Fibroblast of skin of right biceps (primary cell): ENCODE measurements at regions not wholly inside any gene's neighbourhood (a gene's known extent, or its start where the extent isn't known, plus 50 kb on each side); places are given as distances from the start of the nearest gene placed in this dataset.

Source experiments
- DNase-seq: peaks from one replicate; pipeline ENCODE4 v3.0.0-alpha.2; 2013

GRCh38 chr7:42987648-42988214 is 55.6 kb downstream of the MRPL32 start:
- DNase-seq, result no peak

GRCh38 chr7:42991024-42991423 is 58.8 kb downstream of the MRPL32 start:
- no peak for DNase-seq

- no peak for DNase-seq
Measured at GRCh38 chr7:42991913-42992591, 59.9 kb downstream of the MRPL32 start.

GRCh38 chr7:42993038-42993437 is 60.9 kb downstream of the MRPL32 start:
- DNase-seq, result no peak

GRCh38 chr7:42994096-42994495 is 61.9 kb downstream of the MRPL32 start:
- no peak for DNase-seq

- DNase-seq, result no peak
Measured at GRCh38 chr7:42997611-42998010, 65.4 kb downstream of the MRPL32 start.

- DNase-seq, result peak; percentile 78
Measured at GRCh38 chr7:43004082-43004481, 71.9 kb downstream of the MRPL32 start.

- DNase-seq, result no peak
Measured at GRCh38 chr7:43006008-43006407, 73.8 kb downstream of the MRPL32 start.

- DNase-seq, result peak; percentile 43
Measured at GRCh38 chr7:43010061-43010460, 77.9 kb downstream of the MRPL32 start.

GRCh38 chr7:43011879-43012278 is 79.7 kb downstream of the MRPL32 start:
- DNase-seq, result no peak

GRCh38 chr7:43014406-43014805 is 82.2 kb downstream of the MRPL32 start:
- no peak for DNase-seq

GRCh38 chr7:43015301-43015700 is 83.1 kb downstream of the MRPL32 start:
- no peak for DNase-seq

GRCh38 chr7:43018446-43018845 is 86.3 kb downstream of the MRPL32 start:
- peak; percentile 47 for DNase-seq

GRCh38 chr7:43021431-43021830 is 89.3 kb downstream of the MRPL32 start:
- peak; percentile 51 for DNase-seq

- no peak for DNase-seq
Measured at GRCh38 chr7:43022008-43022407, 89.8 kb downstream of the MRPL32 start.

- DNase-seq, result no peak
Measured at GRCh38 chr7:43033369-43033768, 79.1 kb upstream of the HECW1 start.

- no peak for DNase-seq
Measured at GRCh38 chr7:43034535-43035002, 77.9 kb upstream of the HECW1 start.

- no peak for DNase-seq
Measured at GRCh38 chr7:43037531-43037930, 74.9 kb upstream of the HECW1 start.

GRCh38 chr7:43038254-43038653 is 74.2 kb upstream of the HECW1 start:
- peak; percentile 97 for DNase-seq

- DNase-seq, result peak; percentile 86
Measured at GRCh38 chr7:43039346-43039745, 73.1 kb upstream of the HECW1 start.

- DNase-seq, result no peak
Measured at GRCh38 chr7:43040461-43040860, 72.0 kb upstream of the HECW1 start.

- no peak for DNase-seq
Measured at GRCh38 chr7:43041105-43041504, 71.3 kb upstream of the HECW1 start.

- DNase-seq, result no peak
Measured at GRCh38 chr7:43041724-43042123, 70.7 kb upstream of the HECW1 start.

- peak; percentile 69 for DNase-seq
Measured at GRCh38 chr7:43042302-43042701, 70.1 kb upstream of the HECW1 start.

- peak; percentile 64 for DNase-seq
Measured at GRCh38 chr7:43044511-43044910, 67.9 kb upstream of the HECW1 start.
